HL-60/S4 treated with phorbol 12-myristate 13-acetate at 8.2 ng/mL for 4 days and 3 days (cell line): ENCODE measurements at regions not wholly inside any gene's neighbourhood (a gene's known extent, or its start where the extent isn't known, plus 50 kb on each side); places are given as distances from the start of the nearest gene placed in this dataset.

Experiments
- in situ Hi-C: fragments of 300-500 bp; cut with MboI; formaldehyde crosslinking; loops from 2 replicates; pipeline ENCODE4 v1.15.0; 2022; ENCODE audit warnings: low sequenced_read_pairs

GRCh38 chr11:95520369-95521132, 269.0 kb downstream of the FAM76B start:
- in situ Hi-C loops: no loop called here

GRCh38 chr11:95519912-95520311, 269.7 kb downstream of the FAM76B start:
- in situ Hi-C loops: no loop called here

GRCh38 chr11:95517453-95517852, 272.1 kb downstream of the FAM76B start:
- in situ Hi-C loops: no loop called here

DNA sequence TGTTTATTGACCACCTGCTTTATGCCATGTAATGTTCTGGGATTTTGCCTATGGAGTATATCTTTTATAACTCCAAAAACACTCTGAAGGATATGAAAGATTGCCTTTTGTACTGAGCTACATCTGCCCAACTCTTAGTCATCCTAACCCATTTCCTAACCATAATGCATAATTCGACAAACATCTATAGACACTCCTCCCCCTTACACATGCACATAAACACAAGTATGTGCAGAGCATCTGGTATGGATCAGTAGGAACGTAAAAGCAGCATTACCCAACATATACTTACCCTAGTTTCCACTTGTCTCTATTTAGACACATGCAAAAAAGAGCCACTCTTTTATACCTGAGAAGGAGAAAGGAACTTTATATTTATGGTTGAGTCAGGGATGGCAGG, 272.8 kb downstream of the FAM76B start:
- in situ Hi-C loops: no loop called here

DNA sequence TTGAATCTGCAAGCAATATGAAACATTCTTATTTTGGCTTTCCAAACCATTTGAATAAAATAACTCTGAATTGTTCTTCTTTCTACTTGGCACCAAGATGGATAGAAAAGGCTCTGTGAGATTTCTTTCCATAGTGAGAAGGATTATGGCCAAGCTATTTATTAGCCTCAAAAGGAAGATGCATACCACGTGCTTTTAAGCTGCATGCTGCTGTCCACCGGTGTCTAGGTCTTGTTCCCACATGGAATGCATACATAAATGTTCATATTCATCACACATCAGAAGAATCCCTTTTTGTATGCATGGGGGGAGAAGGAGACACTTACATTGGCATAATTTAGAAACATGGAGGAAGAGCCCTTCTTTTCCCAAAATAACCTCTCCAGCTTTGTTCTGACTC, 273.4 kb downstream of the FAM76B start:
- in situ Hi-C loops: no loop called here

- in situ Hi-C loops: no loop called here
These were observed 274.2 kb downstream of the FAM76B start for GRCh38 chr11:95515371-95515770.

- in situ Hi-C loops: no loop called here
These were observed 275.0 kb downstream of the FAM76B start for GRCh38 chr11:95514416-95515110.

DNA sequence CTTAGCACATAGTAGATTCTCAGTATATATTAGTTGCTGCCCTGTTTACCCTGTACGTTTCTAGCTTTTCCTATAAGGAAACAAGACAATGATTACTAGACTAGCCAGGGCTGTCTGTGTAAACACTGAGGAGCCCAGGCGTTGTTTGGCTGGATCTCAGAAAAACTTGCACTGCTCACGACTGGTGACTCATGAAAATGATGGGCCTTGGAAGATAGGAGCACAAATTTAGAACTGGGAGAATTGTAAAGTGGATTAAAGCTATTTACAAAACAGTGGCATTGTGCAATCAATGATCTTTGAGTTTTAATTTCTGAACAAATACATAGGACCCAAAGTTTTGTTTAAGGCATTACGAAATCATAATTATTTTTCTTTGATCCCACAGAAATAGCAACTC, 276.9 kb downstream of the FAM76B start:
- in situ Hi-C loops: no loop called here

DNA sequence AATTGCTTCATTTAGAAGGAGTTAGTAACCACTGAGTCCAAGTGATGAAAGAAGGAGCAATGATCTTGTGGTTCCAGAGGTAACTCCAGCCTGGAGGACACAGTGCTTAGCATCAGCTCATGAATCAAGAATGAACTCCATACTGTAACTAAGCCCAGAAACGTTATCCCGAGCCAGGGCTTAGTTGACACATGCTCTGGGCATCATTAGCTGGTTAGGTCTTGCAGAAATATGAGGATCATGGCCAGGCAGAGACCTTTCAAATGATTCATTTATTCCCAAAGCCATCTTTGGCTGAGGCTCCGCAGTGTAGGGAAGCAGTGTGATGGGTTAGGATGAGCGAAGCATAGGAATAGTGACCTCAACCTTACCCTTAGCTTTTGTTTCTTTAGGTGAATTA, 277.4 kb downstream of the FAM76B start:
- in situ Hi-C loops: no loop called here

DNA sequence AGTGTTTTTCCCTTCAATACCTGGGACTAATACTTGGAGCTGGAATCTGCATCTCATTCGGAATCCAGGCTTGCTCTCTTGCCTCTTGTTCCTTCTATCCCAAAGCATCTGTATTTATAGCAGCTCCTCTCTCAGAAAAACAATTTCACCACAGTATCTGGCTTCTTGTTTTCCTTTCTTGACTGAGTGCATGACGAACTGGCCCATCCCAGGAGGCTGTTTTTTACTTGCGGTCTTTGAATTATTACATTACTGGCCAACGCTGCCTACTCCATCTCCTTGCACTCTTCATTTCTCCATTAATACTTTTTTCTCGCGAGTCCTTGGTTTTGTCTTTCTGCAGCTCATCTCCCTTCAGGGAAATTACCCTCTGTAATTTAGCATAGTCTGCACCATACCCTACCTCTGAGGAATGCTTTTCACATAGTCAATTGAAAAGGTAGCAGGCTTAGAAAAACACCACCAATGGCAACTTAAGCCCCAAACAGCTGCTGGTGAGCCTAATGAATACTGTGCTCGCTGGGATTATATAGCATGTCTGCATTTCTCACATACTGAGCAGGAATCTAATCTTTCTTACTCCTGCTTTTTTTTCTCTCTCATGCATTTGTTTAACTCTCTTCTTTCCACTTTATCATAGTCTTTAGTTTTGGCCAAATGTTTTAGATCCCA, 277.4 kb upstream of the SESN3 start:
- in situ Hi-C loops: no loop called here

DNA sequence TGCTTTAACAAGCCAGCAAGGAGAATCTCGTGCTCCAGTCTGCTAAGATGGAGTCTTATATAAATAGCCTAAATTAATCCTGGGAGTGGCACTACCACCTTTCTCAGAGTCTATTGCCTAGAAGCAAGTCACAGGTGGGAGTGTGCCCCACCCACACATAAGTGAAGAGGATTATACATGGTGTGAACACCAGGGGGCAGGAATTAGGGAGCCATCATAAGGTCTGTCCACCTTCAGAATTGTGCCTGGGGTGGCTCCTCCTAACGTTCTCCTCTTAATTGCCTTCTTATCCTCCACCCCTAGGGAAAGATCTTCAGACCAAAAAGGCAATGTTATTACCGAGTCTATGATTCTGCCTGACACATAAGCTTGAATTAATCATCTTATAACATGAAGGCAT, 276.8 kb upstream of the SESN3 start:
- in situ Hi-C loops: no loop called here

DNA sequence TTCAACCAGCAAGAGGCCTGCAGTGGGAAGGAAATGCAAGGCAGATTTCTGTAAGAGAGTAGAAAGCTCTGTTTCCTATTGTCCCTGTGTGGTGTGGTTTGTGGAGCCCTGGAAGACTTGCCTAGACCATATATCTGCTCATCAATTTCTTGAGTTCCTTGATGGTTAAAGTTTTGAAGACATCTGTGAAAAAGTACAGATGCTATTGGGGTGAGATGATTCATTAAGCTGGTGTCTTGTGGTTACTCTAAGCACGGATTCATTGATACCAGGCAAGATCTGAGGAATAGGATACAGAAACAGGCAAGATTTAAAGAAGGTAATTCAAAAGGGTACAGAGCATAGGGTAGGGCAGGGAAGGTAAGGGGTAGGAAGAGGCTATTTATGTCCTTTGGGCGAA, 275.8 kb upstream of the SESN3 start:
- in situ Hi-C loops: no loop called here

- in situ Hi-C loops: no loop called here
These were observed 275.0 kb upstream of the SESN3 start for GRCh38 chr11:95505927-95506426.

- in situ Hi-C loops: no loop called here
These were observed 272.0 kb upstream of the SESN3 start for GRCh38 chr11:95503047-95503446.

- in situ Hi-C loops: no loop called here
These were observed 271.5 kb upstream of the SESN3 start for GRCh38 chr11:95502522-95502921.

DNA sequence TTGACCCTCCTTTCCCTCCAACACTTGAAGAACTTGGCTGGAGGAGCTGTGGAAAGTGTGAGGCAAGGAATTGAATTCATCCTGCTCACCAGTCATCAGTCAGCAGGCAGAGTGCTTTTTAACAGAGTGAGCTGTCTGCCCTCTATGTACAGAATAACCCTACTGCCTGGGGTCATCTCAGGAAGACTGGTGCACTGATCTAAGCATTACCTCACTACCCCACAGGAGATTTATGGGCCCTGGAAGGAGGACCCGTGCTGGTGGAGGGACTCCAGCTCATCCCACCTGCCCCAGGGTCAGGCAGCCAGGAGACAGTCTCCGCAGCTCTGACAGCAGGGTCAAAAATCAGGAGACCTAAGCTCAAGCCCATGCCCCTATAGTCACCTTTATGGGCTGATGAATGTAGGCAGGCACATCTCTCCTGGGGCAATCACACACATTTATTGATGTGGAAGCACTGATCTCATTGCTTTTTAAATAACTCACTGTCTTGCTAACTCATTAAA, 270.8 kb upstream of the SESN3 start:
- in situ Hi-C loops: no loop called here

DNA sequence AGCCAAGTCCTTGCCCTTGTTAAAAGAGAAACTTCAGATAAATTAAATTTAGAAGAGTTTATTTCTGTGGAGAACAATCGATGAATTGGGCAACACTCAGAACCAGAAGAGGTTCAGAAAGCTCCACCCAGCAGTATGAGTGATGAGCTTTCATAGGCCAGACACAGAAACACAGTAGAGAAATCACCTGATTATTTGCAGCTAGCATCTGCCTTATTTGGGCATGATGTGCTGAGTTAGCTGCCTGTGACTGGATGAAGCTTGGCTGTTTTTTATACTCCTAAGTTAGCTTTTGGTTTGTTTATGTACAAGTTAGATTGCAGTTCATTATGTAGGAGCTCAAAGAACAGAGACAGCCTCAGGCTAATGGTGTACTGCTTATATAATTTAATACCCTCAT, 269.5 kb upstream of the SESN3 start:
- in situ Hi-C loops: no loop called here

DNA sequence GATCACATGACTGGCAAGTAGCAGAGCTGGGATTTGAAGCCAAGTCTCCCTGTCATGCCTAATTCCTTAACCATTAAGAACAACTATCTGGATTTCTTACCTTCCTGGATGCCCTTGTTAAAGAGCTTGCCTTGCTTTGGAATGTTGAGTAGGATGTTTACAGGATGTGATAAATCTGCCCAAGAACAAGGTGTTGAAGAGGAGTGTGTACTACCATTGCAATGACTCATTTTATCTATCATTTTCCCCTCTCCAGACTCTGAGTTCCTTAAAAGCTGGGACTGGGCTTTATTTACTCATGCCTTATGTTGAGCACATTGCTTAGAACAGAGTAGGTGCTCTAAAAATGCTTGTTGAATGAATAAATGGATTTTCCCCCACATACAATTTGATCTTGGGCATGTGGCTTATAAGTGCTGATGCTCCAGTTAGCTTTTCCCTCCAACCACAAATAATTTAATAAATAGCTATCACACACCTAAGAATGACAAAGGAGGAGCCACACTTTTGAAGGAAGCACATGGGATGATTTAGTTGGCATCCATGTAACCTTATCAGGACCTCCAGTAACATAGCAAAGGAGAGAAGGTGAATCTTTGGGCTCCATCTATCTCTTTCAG, 268.6 kb upstream of the SESN3 start:
- in situ Hi-C loops: no loop called here

GRCh38 chr11:95498722-95499425, 267.9 kb upstream of the SESN3 start:
- in situ Hi-C loops: no loop called here

DNA sequence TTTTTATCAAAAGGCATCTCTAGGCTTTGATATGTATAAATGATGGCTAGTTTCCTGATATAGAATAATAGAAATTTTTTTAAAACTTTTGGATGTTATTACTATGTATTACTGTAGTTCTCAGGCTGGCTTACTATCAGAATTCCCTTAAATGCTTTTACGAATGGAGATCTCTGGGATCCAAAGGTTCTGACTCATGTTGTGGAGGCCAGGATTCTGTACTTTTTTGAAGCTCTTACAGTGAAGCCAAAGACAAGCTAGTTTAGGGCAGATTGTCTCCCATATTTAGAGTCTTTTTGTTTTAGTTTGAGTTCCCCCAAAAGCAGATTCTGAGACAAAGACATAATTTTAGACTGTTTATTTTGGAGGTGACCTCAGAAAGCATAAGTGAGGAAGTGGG, 265.9 kb upstream of the SESN3 start:
- in situ Hi-C loops: no loop called here

- in situ Hi-C loops: no loop called here
These were observed 264.7 kb upstream of the SESN3 start for GRCh38 chr11:95495706-95496105.
